A549 (cell line): ENCODE measurements at regions not wholly inside any gene's neighbourhood (a gene's known extent, or its start where the extent isn't known, plus 50 kb on each side); places are given as distances from the start of the nearest gene placed in this dataset.

ENCODE experiments used
- MYC ChIP-seq: IDR thresholded peaks from 2 replicates; pipeline ENCODE4 v1.6.1; 2012; ENCODE audit warnings: mild to moderate bottlenecking, inconsistent platforms, low read length, improper control_type of control experiment, borderline replicate concordance
- POLR2A ChIP-seq: IDR thresholded peaks from 2 replicates; pipeline ENCODE4 v1.6.1; 2012; ENCODE audit warnings: mild to moderate bottlenecking, low read length
- REST ChIP-seq: fragments of 200-600 bp; sonication (generic); IDR thresholded peaks from 2 replicates; pipeline ENCODE4 v1.6.1; 2016; ENCODE audit warnings: antibody characterized with exemption, mild to moderate bottlenecking, moderate library complexity
- TF ChIP-seq, protein P1 (sequence below): fragments of 450-650 bp; IDR thresholded peaks from 2 replicates; pipeline ENCODE4 v1.6.1; 2014; ENCODE audit warnings: antibody characterized with exemption

DNA sequence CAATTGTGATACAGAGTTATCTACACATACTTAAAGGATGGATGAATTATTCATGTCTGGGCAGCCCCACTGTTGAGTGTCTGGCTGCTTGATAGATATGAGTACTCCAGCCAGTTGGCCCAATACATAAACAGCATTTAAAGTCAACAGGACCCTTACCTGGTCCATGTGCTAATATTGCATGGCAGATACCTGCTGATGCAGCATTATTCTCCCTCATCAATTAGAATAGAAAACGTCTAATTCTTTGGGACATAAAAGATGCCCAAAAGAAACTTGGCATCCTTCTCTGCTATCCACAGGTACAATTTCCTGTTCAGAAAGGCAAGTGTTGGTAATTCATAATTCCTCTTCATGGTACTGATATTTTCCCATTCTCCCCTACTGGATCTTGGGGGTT is 550.8 kb downstream of the TFAP2B start:
- TF ChIP-seq REST, result no peak
- TF ChIP-seq, protein P1, sequence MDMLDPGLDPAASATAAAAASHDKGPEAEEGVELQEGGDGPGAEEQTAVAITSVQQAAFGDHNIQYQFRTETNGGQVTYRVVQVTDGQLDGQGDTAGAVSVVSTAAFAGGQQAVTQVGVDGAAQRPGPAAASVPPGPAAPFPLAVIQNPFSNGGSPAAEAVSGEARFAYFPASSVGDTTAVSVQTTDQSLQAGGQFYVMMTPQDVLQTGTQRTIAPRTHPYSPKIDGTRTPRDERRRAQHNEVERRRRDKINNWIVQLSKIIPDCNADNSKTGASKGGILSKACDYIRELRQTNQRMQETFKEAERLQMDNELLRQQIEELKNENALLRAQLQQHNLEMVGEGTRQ, result no peak
- TF ChIP-seq POLR2A, result no peak
- TF ChIP-seq MYC, result no peak
